CD14-positive monocyte (primary cell): ENCODE measurements at regions not wholly inside any gene's neighbourhood (a gene's known extent, or its start where the extent isn't known, plus 50 kb on each side); places are given as distances from the start of the nearest gene placed in this dataset.

Experiments used
- DNase-seq, 3 donors: peaks; one replicate each; pipeline ENCODE4 v3.0.0-alpha.2; 2011 to 2022
- H2AFZ ChIP-seq: 2 replicates; pipeline ENCODE4 v1.6.0; 2012; ENCODE audit warnings: mild to moderate bottlenecking, low read depth, low read length, inconsistent platforms; ENCODE audit not compliant: insufficient read depth, poor library complexity, severe bottlenecking
- H3K27ac ChIP-seq, 2 donors: 1 replicate in 1 of 2; 2 replicates in 1 of 2; pipeline ENCODE4 v1.5.1; 2012 to 2013; ENCODE audit warnings: low read length in 2 of 2, control low read depth in 1 of 2, inconsistent platforms in 1 of 2, low read depth in 1 of 2, mild to moderate bottlenecking in 1 of 2
- H3K27me3 ChIP-seq, 2 donors: one replicate each; pipeline versions ENCODE4 v1.6.0 to v1.6.1; 2011 to 2013; ENCODE audit warnings: low read length in 2 of 2; ENCODE audit not compliant: control insufficient read depth in 2 of 2, insufficient read depth in 2 of 2
- H3K36me3 ChIP-seq, 2 donors: replicated peaks in 1 of 2; 1 replicate in 1 of 2; 2 replicates in 1 of 2; pipeline versions ENCODE4 v1.5.1 to v1.6.1; 2012 to 2013; ENCODE audit warnings: low read length in 2 of 2, control low read depth in 1 of 2, inconsistent platforms in 1 of 2, mild to moderate bottlenecking in 1 of 2; ENCODE audit not compliant: insufficient read depth in 2 of 2, control insufficient read depth in 1 of 2
- H3K4me1 ChIP-seq, 2 donors: 1 replicate in 1 of 2; 2 replicates in 1 of 2; pipeline versions ENCODE4 v1.5.1 to v1.6.1; 2012 to 2013; ENCODE audit warnings: low read length in 2 of 2, control low read depth in 1 of 2, inconsistent platforms in 1 of 2, mild to moderate bottlenecking in 1 of 2, moderate library complexity in 1 of 2; ENCODE audit not compliant: insufficient read depth in 2 of 2, control insufficient read depth in 1 of 2
- H3K4me2 ChIP-seq: replicated peaks from 2 replicates; pipeline ENCODE3; 2012; ENCODE audit warnings: low read length, moderate library complexity, mild to moderate bottlenecking; ENCODE audit not compliant: poor library complexity, severe bottlenecking; ENCODE audit errors: extremely low read depth
- H3K4me3 ChIP-seq, 3 experiments: fragments of 200-600 bp in 1 of 3; sonication (generic) in 1 of 3; replicated peaks in 1 of 3; 1 replicate in 2 of 3; 2 replicates in 1 of 3; pipeline ENCODE4 v1.5.1; 2011 to 2013; ENCODE audit warnings: low read length in 3 of 3, mild to moderate bottlenecking in 3 of 3, control low read depth in 2 of 3, low read depth in 2 of 3, inconsistent platforms in 1 of 3, moderate library complexity in 1 of 3
- H3K79me2 ChIP-seq: 2 replicates; pipeline ENCODE4 v1.6.0; 2012; ENCODE audit warnings: mild to moderate bottlenecking, control low read depth, inconsistent platforms, low read length, moderate library complexity; ENCODE audit not compliant: insufficient read depth
- H3K9ac ChIP-seq: 2 replicates; pipeline ENCODE4 v1.6.0; 2017; ENCODE audit warnings: low read length, mild to moderate bottlenecking; ENCODE audit not compliant: insufficient read depth, poor library complexity, severe bottlenecking
- H3K9me3 ChIP-seq, 2 donors: replicated peaks in 1 of 2; 1 replicate in 1 of 2; 2 replicates in 1 of 2; pipeline versions ENCODE4 v1.5.1 to v1.6.1; 2012 to 2013; ENCODE audit warnings: low read length in 2 of 2, control low read depth in 1 of 2; ENCODE audit not compliant: control insufficient read depth in 1 of 2, insufficient read depth in 1 of 2
- H4K20me1 ChIP-seq: 2 replicates; pipeline ENCODE4 v1.6.0; 2012; ENCODE audit warnings: mild to moderate bottlenecking, low read length, control low read depth, moderate library complexity; ENCODE audit not compliant: insufficient read depth
- H3K27ac Mint-ChIP-seq, 7 donors: one replicate each; pipeline ENCODE4 v1.8.0; 2020; ENCODE audit warnings: mild to moderate bottlenecking in 7 of 7, mixed read lengths in 7 of 7, moderate library complexity in 6 of 7, inconsistent platforms in 2 of 7
- H3K27me3 Mint-ChIP-seq, 3 donors: one replicate each; pipeline ENCODE4 v1.8.0; 2021 to 2022; ENCODE audit warnings: low read depth in 3 of 3, mild to moderate bottlenecking in 3 of 3, mixed read lengths in 3 of 3, moderate library complexity in 3 of 3, inconsistent platforms in 1 of 3
- H3K36me3 Mint-ChIP-seq, 2 donors: one replicate each; pipeline ENCODE4 v1.8.0; 2020; ENCODE audit warnings: mixed read lengths in 2 of 2, inconsistent platforms in 1 of 2, mild to moderate bottlenecking in 1 of 2
- H3K4me1 Mint-ChIP-seq: one replicate; pipeline ENCODE4 v1.8.0; 2020; ENCODE audit warnings: mild to moderate bottlenecking, mixed read lengths
- H3K4me3 Mint-ChIP-seq, 2 donors: one replicate each; pipeline ENCODE4 v1.8.0; 2020; ENCODE audit warnings: mild to moderate bottlenecking in 2 of 2, mixed read lengths in 2 of 2, moderate library complexity in 1 of 2
- H3K9me3 Mint-ChIP-seq, 7 donors: one replicate each; pipeline ENCODE4 v1.8.0; 2020 to 2022; ENCODE audit warnings: mixed read lengths in 7 of 7, mild to moderate bottlenecking in 6 of 7, moderate library complexity in 6 of 7, inconsistent platforms in 2 of 7
- CTCF ChIP-seq: fragments of 200-600 bp; IDR thresholded peaks from one replicate; pipeline ENCODE4 v1.8.0; 2022; ENCODE audit warnings: antibody characterized with exemption, mild to moderate bottlenecking
- WGBS: methylation state at CpG from one replicate; pipeline ENCODE4 v1.1.5; 2013; ENCODE audit warnings: missing lambda C conversion rate; ENCODE audit not compliant: insufficient coverage; 5-methylcytosine and 5-hydroxymethylcytosine counted together
- intact Hi-C, 2 donors: fragments of 100-400 bp; cut with micrococcal nuclease; formaldehyde crosslinking; loops; one replicate each; pipeline versions ENCODE4 v1.15.0 to v1.15.1; 2023

DNA sequence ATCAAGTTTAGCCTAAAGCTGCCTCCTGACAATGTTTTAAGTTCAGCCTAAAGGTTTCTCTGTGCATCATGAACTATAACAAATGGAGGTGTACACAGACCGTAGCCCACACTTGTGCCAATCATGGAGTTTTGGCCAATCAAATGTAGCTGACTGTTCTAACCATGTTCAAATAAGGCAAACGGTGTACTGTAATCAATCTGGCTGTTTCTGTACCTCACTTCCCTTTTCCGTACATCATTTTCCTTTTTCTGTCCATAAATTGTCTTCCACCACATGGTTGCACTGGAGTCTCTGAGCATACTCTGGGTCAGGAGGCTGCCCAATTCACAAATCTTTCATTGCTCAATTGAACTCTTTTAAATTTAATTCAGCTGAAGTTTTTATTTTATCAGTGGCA is 132.2 kb upstream of the UST start:
- Mint-ChIP-seq H3K27me3 (peaks cover 1 to 4% (median 2%) of the 10 kb centered on the region in 3 donors), H3K36me3 (no peaks in the 10 kb centered on the region), H3K4me3 (no peak overlapping the region), H3K9me3 (peaks cover 0 to 2% (median 0%) of the 10 kb centered on the region in 7 donors), H3K4me1 (peaks cover 13% of the 10 kb centered on the region), H3K27ac (no peak overlapping the region)
- DNase-seq, result no peak
- Histone ChIP-seq H3K4me3 (no peak overlapping the region), H3K4me2 (no peak overlapping the region), H3K27ac (no peak overlapping the region), H3K36me3 (no peaks in the 10 kb centered on the region), H3K9me3 (no peaks in the 10 kb centered on the region), H3K79me2 (no peaks in the 10 kb centered on the region), H3K4me1 (peaks cover 6 to 10% of the 10 kb centered on the region in 2 donors), H4K20me1 (no peaks in the 10 kb centered on the region), H2AFZ (no peak overlapping the region), H3K27me3 (no peaks in the 10 kb centered on the region), H3K9ac (no peak overlapping the region)
- no peak for TF ChIP-seq CTCF
- intact Hi-C loops, result no loop called here
- 62% methylated on average over 3 of the region's 3 CpGs for WGBS

DNA sequence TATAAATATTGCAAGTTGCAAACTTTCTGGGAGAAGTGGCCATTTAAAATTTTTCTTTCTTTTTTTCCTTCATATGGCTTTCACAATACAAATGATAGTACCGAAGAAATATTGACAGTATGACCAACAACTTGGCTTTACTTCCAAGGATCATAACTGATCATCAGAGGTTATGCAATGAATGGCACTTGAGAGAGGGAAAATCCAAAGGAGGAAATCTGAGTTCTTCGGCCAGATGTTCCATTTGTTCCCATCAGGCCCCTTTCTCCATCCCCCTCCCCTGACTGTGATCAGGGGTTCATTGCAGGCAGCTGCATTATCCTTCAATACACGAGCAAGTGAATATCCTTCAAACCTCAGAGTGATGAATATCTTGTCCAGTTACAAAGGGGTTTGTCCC is 130.0 kb upstream of the UST start:
- Histone ChIP-seq H3K27ac (no peak overlapping the region), H3K4me1 (peaks cover 6 to 10% of the 10 kb centered on the region in 2 donors), H4K20me1 (no peaks in the 10 kb centered on the region), H3K4me3 (no peak overlapping the region), H3K27me3 (no peaks in the 10 kb centered on the region), H3K36me3 (no peaks in the 10 kb centered on the region), H3K4me2 (no peak overlapping the region), H2AFZ (no peak overlapping the region), H3K79me2 (no peaks in the 10 kb centered on the region), H3K9ac (no peak overlapping the region), H3K9me3 (no peaks in the 10 kb centered on the region)
- WGBS, result no CpG with 5 or more reads among the region's 3 CpGs
- Mint-ChIP-seq H3K27ac (no peak overlapping the region), H3K36me3 (no peaks in the 10 kb centered on the region), H3K4me1 (peaks cover 29% of the 10 kb centered on the region), H3K4me3 (no peak overlapping the region), H3K27me3 (peaks cover 1 to 5% (median 4%) of the 10 kb centered on the region in 3 donors), H3K9me3 (peaks cover 0 to 2% (median 0%) of the 10 kb centered on the region in 7 donors)
- intact Hi-C loops, result no loop called here
- no peak for TF ChIP-seq CTCF
- DNase-seq, result no peak
